CD4-positive, alpha-beta T cell treated with Interleukin-2 at 100 ng/mL for 4 hours (primary cell): ENCODE measurements at regions not wholly inside any gene's neighbourhood (a gene's known extent, or its start where the extent isn't known, plus 50 kb on each side); places are given as distances from the start of the nearest gene placed in this dataset.

Experiments used
- DNase-seq: peaks from one replicate; pipeline ENCODE4 v3.0.0-alpha.2; 2020; ENCODE audit warnings: low spot score

DNA sequence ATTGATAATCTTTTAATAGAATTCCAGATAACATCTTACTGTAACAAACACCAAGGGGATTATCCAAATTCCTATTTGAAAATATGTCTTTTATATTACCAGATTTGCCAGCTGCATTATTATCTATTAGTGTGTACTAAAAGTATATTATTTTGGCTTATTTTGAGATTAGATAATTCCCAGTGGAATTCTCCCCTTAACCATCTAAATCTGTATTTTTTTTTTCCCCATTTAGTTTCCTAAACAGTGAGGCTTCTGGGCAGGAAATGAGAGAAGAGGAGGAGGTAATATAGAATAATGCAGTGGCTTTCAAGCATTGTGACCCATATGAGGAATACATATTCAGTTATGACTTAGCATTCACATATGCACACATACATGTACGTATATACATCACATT lies 53.5 kb upstream of the ABL1 start:
- DNase-seq: no peak

DNA sequence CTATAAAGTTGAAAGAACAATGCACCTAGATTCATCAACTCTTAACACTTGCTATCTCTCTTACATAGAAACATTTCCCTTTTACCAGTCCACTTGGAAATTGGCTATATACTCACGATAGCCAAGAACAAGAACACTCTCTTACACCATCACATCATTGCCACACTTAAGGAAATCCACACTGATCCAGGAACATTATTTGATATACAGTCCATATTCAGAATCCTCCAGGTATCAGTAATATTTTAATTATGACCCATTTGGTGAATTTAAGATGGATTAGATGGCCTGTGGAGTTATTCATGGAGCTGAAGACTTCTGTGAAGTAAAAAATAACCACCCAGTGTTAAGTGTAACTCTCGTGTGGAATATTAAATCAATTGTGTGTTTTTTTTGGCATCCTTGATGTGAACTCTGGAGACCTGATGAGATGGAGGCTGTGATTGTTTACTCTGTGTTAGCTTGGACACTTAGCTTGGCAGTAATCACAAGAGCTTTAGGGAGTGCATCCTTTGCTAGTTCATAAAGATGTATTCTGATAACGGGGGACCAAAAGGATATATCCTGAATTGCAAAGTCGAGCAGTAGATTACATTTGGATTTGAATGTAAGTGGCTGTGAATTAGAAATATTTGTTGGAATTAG lies 52.0 kb upstream of the ABL1 start:
- no peak for DNase-seq

DNA sequence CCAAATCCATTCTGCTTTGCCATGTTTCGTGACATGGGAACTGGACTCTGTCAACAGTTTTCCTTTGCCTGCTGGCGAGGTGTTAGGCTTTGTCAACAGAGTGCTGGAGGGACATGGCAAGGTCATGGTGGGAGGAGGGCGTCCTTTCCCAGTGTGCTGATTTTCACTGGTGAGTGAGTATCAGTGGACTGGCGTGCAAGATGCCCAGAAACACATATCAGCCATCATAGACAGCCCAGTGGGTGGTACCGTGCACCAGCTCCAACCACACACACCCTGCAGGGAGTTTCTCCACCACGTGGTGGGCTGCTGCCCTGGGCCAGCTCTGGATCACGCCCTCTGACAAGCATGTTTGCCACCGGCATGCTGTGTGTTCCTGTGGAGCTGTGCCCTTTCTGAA lies 50.0 kb upstream of the ABL1 start:
- no peak for DNase-seq
